GDM1 (cell line): ENCODE measurements at regions not wholly inside any gene's neighbourhood (a gene's known extent, or its start where the extent isn't known, plus 50 kb on each side); places are given as distances from the start of the nearest gene placed in this dataset.
A peak's percentile ranks its signal among the peaks of the same experiment; 100 is the strongest.

Experiments used
- DNase-seq: peaks from one replicate; lab custom pipeline; 2025; lab: John Stamatoyannopoulos, UW

DNA sequence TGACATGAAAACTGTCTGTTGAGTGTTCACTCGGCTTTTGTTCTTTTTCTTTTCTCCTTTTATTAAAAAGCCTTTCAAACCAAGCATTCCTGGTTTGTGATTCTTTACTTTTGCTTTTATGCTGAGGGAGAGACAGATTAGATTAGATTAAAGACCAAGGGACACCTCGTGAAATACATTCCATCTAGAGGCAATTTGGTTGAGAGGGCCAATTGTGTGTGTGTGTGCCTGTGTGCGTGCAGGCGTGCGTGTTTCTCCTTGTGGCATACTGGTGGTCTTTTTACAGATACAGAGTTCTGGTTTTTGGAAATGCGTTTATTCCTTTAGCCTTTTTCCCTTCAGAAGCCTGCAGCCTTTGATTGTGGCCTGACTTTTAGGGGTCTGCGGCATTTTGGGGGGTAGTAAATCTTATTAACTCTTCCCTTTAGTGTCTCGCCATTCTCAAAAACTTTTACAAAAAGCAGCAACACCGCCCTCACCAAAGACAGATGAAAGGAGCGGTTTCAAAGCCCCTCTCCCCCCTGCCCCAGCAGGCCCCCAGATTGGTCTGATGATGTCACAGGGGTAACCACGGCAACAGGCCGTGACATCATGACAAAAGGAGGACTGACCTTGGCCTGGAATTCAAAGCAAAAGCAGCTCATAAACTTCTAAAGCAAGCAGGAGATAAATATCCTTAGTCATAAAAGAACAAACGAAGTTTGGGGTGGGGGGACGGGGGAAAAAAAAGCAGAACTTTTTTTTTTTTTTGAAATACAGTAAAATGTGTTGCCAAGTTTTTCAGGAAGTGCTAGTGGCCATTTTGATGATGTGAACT lies 84.1 kb upstream of the TBX3 start:
- DNase-seq, result no peak

DNA sequence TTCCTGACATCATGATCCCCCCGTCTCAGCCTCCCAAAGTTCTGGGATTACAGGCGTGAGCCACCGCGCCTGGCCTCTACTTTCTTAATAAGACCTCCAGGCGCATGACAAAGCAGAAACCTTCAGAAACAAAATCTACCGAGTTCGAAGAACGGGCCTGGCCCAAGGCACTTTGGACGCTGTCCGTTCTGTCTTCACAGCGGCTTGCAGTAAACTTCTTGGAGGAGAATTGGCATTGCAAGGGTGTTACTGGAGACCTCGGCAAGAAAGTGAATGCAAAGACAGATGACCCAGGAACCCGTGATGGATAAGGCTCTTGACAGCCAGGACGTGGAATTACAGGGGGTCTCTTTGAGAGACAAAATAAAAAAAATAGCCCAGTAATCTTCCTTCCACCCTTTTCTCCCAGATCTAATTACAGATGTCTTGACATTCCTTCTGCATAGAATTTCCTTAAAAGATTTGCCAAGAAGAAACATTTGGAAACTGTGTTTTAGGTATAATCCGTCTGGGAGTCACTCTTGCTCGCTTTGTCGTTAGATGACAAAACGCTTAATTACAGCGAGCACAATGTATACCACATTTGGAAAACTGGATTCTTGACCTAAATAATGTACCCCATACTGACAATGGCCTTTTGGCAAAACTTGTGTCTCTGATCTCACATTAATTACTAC lies 83.2 kb upstream of the TBX3 start:
- no peak for DNase-seq

DNA sequence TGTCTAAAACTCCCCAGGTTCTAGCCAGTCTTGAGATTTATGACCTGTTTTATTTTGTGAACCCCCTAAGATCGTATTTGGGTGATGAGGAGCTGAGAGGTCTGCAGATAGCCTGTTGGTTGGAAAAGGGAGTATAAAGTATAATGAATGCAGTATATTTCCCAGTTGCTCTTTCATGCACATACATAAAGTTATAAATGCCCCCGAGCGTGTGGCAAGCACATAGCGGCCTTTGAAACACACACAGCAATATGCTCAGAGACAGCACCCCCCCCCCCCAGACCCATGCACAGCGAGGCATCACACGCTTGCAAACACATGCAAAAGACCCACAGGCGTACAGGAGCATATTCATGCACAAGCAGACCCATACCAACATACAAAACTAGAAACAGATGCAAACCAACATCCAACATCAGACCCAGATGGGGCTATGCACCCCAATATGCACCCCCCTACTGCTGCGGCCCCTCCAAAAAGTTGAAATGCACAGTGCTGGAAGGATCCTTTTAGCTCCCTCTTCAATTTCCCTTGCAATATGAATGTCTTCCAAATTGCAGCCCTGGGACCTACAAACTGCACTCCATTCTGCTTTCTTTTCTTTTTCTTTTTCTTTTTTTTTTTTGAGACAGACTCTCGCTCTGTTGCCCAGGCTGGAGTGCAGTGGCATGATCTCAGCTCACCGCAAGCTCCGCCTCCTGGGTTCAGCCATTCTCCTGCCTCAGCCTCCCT lies 82.2 kb upstream of the TBX3 start:
- no peak for DNase-seq

DNA sequence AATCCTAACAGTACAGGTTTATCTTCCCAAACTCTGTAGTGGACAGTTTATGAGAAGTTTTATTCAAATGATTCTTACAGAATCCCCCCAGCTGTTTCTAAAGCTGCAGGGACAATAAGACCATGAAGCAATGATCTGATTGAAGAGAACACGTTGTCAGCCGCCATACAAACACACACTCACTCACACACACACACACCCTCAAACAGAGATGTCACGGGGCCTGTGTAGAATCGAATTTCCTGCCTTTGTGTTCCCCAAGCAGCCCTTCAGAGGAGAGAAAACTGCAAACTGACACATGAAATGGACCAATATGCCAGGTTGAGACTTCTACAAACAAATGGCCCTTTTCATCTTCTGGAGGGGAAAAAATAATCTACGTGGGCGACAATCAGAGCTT lies 80.5 kb upstream of the TBX3 start:
- DNase-seq, result no peak

DNA sequence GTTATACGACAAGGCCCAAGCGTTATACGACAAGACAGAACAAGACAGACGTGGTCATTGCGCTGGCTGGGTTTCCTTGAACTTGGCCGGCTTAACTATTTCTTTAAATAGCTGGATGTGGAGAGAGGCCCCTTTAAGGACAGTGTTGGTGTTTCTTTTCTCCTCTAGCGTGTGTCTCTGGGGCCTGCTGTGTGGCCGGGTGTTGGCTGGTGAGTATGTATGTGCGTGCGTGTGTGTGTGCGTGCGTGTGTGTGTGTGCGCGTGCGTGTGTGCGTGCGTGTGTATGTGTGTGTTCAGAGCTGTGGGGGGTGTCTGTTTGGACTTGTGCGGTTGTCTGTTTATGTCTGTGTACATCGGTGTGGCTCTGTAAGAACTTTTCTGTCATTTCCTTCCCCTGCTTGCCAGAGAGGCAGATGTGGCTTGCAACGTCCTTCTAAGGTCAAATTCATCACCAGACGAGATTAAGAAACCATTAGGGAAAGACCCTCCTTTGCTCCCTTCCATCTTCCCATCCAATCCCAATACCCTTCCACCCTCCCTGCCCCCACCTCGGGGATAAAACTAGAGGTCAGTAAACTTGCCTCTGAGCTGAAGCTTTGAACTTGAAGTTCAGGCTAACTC lies 78.6 kb upstream of the TBX3 start:
- peak; percentile 37 for DNase-seq

DNA sequence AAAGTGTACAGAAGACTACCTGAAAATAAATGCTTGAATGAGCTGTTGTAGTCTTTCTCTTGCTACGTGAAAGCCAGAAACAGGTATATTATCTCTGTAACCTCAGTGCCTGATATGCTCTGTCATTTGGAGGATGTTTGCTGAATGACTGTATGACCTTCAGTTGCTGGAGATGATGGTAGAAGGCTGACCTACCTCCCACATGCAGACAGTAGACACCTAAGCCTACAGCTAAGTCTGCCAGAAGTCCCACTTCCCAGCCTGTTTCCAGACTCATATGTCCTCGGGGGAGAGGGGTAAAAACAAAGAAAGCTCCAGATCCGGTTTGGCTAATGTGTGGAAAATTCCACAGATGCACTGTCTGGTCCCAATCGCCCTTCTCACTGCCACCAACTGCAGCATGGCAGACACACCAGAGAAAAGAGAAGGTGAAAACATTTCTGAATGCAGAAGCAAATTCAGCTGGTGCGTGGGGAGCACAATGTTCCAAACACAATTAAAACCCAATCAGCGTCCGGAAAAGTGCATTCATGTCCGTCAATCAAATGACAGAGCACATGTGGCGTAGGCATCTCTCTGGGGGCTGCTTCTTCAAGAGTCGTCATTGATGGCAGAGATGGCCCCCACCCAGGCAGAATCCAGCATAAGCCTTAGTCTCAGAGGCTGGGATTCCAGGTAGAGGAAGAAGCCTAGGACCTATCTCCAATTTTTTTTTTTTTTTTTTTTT lies 76.3 kb upstream of the TBX3 start:
- DNase-seq, result no peak

DNA sequence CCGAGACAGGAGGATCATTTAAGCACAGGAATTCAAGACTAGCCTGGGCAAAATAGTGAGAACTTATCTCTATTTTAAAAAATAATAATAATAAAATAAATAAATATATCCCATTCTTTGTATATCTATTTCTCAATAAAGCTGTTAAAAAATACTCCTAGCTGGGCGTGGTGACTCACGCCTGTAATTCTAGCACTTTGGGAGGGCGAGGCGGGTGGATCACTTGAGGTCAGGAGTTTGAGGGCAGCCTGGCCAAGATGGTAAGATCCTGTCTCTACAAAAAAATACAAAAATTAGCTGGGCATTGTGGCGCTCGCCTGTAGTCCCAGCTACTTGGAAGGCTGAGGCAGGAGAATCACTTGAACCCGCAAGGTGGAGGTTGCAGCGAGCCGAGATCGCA lies 75.7 kb upstream of the TBX3 start:
- no peak for DNase-seq

DNA sequence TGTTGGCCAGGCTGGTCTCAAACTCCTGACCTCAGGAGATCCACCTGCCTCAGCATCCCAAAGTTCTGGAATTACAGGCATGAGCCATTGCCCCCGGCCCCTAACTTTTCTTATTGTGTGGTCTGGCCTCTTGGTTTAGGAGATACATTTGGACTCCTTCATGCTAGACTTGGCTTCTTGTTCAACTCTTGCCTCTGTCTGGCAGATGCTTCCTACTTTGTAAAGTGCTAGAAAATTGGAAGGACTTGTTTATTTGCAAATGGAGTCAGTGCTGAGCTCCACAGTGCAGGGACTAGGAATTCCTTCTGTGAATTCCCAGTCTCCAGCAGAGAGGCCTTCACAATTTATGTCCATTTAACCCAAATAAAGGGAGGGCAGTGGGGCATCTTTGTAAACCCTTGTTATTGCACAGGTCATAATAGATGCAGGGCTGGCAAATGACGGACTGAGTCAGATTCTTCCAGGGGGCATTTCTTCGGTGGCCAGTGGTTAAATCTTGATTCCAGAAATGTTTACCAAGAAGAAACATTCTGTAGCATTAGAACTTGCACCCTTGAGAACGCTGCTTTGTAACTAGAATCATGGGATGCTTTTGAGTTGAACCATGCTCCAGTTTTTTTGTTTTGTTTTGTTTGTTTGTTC lies 73.8 kb upstream of the TBX3 start:
- DNase-seq, result no peak

DNA sequence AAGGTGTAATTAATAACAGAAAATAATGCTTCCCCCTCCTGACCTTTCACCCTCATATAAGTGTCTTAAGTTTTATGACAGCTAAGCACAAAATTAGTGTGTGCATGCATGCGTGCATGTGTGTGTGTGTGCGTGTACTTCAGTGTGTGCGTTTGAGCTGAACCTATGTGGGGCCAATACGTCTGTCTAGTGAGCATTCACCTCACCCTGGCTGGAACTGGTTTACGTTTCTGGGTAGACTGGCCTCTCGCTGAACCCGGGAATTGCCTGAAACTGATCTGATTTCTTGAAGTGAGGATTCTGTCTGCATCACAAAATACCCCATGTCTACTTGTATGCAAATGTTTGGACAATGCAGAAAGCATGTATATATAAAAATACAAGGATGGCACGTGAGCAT lies 68.2 kb upstream of the TBX3 start:
- DNase-seq, result no peak

DNA sequence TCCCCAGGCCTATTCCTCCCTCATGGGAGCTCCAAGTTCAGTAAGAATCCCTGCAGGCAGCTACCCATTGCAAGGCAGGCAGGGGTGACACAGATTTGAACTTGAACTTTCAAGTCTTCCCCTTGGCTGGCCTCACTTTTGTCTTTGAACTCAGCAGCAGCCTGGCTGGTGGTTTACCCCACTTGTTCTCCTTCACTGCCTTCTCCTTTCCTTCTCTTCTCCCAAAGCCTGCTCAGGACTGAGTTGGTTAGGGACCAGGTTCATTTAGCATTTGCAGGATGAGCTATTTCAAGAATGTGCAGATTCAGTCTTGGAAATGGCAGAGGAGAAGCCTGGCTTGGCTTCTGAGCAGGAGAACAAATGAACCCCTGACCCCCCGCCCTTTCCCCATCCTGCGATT lies 67.7 kb upstream of the TBX3 start:
- DNase-seq, result no peak

DNA sequence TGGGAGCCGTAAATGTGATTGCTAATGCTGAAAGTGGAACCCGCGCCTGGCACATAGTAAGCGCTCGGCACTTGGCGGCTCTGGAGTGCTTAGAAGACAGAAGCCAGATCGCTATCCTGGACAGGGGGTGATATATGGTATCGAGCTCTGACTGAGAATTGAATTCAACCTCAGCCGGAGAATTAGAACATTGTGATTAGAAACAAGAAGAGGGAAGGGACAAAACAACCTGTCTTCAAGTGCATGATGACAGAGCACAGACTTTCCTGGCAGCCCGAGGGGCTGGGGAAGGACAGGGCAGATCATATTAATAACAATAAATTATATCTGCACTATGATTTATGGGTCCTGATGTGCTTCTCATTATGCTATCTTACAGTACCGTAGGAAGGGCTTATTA lies 66.9 kb upstream of the TBX3 start:
- no peak for DNase-seq

DNA sequence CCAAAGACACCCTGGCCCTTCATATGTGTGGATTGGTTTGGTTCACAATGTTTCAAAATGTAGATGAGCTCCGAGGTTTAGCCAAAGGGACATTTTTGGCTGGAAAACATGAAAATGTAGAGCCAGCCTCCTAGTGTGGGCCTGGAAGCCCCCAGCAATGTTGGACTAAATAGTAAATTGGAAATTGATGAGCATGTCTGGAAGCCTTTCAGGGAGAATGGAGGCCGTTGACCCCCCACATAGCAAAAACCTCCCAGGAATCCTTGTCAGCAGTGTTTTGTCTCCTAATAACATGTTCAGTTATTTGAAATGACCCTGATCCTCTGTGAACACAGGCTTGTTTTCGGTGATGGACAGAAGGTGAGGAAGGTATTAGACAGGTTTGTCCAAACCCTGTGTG lies 65.1 kb upstream of the TBX3 start:
- no peak for DNase-seq

DNA sequence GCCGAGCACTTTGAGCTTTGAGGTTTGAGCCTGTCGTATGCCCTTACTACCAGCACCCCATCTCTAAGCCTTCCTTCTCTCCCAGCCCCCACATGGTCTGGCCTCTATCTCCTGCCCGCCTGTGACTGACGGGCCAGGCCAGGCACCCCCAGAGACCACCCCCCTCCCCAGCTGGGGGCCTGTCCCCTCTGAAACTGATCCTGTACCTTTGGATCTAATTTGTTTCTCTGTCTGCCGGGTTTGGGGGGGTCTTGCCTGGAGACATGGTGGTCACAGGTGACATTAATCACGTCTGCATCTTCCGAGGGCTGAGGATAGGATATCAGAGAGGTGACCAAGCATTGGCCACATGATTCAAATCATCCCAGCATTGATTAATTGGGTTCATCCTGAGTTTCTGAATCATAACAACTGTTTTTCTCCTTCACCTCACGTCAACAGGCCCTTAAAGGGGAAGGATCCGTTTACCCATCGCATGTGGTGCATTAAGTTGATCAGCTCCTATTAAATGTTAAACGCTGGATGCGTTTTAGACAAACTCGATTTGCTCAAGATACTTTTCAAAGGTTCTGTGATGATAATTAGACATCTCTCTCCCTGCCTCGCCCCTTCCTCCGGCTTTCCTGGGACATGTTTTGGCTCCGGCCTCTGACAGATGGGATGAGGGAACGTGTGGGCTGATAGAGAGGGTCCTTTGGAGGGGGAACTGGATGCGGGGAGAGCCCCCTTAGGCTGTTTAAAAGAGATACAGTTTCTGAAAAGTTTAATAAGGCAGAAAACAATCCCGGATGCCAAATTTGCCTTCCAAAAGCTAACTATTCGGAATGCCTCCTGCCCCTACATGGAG lies 63.3 kb upstream of the TBX3 start:
- DNase-seq, result no peak

DNA sequence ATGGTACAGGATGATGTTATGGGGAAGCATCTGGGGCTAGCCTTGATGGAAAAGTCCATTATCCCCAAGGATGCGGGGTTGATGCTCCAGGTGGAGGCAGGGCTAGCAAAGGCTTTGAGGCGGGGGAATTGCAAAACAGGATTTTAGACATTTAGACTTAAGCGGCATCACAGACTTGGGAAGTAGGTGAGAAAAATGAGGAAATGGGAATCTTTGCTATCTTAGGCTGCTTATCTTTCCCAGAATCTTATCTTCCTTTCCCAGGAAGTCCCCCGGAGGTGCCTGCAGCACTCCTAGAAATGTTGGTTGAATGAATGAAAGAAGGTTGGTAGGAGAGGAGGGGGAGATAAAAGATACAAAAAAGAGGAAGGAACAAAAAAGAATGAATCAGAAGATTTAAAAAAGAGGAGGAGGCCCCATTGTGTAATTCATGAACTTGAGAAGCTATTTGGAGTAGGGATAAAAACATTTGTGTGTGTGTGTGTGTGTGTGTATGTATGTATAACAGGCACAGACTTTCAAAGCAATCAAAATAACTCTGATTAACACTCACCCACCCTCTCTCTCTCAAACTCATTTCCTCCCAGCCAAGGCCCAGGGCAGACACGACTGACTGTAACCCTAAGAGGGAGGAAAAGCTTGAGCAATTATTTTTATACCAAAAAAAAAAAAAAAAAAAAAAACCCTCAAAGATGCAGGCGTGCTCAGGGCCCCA lies 62.5 kb upstream of the TBX3 start:
- no peak for DNase-seq

DNA sequence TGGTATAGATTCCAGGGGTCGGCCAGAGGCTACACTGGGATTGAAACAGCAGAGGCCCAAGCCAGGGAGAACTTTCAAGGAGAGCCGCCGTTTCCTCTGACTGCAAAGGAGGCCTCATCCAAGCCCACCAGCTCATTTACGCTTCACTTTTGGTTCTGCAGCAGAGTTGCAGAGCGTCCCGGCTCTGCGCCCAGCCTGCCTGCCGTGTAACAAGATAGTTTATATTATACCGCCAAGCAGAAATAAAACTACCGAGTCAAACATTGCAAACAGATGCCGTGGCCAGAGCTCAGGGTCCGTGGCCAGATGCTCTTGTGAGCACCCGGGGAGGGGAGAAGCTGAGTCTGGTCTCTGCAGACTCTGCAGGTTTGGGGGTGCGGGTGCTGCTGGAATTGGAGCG lies 60.7 kb upstream of the TBX3 start:
- DNase-seq, result no peak

DNA sequence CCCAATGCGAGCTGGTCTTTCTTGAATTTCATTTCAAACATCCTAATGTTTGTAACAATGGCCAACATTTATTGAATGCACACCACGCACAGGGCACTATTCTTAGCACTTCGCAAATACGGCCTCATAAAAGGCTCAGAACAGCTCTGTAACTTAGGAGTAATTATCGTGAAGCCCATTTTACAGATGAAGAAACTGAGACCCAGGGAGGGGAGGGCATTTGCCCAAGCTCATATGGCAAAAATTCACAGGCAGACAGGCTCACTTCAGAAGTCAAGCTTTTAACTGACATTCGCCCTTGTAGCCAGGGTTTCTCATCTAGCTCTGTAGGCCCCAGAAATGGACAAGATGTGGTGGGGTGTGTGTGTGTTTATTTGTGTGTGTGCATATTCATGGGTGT lies 60.3 kb upstream of the TBX3 start:
- no peak for DNase-seq

DNA sequence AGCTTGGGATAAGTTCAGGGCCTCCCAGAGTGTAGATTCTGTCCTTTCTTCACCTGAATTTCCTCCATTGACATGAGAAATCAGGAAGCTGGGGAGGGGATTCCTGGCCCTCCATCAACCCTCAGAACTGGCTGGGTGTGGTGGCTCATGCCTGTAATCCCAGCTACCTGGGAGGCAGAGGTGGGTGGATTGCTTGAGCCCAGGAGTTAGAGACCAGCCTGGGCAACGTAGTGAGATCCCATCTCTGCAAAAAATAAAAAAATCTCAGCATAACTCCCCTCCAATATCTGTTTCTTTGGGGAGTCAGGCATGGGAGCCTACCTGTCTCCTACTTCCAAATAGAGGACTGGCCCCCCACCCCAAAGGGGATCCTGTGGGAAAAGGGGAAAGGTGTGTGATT lies 59.8 kb upstream of the TBX3 start:
- DNase-seq, result no peak

DNA sequence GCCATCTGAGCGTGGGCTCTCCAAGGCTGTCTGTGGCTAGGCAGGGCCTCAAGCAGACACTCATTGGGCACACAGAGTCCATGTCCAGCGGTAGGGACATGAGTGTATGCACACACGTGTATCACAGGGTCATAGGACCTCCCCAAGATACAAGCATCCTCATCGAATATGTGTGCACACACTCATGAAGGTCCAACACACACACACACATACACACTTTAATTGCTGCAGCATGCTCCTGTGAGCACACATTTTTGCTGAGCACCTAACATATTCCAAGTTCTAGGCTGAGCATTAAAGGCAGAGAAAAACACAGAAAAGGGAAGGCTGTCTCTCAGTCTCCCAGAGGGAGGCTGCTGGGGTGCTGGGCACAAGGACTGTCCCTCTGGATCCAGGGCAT lies 59.3 kb upstream of the TBX3 start:
- DNase-seq, result no peak

DNA sequence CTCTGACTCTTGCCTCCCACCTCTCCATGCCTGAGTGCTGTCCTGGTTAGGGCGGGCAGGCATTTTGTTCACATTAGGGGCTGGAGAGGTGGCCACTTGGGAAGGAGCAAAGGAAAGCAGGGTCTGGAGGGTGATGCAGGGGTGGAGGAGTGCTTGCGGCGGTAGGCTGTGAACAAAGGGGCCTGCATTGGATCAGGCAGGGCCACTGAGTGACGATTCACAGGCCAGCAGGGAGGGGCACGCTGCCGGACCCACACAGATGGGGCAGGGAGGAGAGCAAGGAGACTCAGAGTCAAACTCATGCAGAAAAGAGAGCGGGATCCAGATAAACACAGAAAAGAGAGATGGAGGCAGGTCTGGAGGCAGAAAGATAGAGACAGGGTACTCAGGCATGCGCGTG lies 58.4 kb upstream of the TBX3 start:
- DNase-seq, result no peak

DNA sequence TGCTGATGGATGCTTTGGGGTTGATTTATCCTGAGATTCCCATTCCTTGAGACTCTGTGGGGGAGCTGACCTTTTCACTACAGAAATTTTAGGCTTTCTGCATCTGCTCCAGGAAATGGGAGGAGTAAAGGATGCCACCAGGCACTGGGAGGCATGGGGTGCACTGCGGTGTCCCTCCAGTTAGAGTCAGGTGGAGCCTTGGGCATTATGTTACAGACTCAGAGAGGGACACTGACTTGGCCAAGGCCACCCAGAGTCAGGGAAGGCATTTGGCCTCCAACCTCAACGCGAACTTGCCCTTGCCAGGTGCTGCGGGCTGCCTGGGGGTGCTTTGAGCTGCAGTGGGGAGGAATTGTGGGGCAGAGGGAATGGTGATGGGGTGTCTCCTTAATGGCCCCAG lies 58.0 kb upstream of the TBX3 start:
- no peak for DNase-seq
